ENCODE measurements at regions not wholly inside any gene's neighbourhood (a gene's known extent, or its start where the extent isn't known, plus 50 kb on each side); places are given as distances from the start of the nearest gene placed in this dataset.

DNA sequence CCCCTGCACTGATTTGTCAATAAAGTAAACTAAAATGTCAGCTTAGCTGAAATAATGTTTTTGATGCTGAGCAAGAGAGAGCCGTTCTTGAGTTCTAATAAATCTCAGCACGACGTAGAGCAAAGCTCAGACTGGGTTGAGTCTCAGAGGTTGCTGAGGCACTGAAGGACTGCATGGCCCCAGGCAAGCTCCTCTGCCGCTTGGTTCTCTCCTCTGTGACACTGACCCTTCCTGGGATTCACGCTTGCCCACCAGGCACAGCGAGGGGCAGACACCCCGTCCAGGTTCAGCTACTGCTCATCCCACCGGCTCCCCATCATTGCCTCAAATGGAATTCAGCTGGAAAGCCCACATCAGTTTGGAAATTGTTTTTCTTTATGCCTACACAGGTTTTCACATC is 129.8 kb downstream of the IRX2 start:
- TF ChIP-seq, protein P1, sequence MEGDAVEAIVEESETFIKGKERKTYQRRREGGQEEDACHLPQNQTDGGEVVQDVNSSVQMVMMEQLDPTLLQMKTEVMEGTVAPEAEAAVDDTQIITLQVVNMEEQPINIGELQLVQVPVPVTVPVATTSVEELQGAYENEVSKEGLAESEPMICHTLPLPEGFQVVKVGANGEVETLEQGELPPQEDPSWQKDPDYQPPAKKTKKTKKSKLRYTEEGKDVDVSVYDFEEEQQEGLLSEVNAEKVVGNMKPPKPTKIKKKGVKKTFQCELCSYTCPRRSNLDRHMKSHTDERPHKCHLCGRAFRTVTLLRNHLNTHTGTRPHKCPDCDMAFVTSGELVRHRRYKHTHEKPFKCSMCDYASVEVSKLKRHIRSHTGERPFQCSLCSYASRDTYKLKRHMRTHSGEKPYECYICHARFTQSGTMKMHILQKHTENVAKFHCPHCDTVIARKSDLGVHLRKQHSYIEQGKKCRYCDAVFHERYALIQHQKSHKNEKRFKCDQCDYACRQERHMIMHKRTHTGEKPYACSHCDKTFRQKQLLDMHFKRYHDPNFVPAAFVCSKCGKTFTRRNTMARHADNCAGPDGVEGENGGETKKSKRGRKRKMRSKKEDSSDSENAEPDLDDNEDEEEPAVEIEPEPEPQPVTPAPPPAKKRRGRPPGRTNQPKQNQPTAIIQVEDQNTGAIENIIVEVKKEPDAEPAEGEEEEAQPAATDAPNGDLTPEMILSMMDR (IDR thresholded peaks at IDR 0.05 in 4 of 5, conservative IDR thresholded peaks at IDR 0.05 in 1 of 5), result no peak
- no peak for TF ChIP-seq POLR2A (IDR thresholded peaks at IDR 0.05)
